HTR-8/SVneo (cell line): ENCODE measurements at regions not wholly inside any gene's neighbourhood (a gene's known extent, or its start where the extent isn't known, plus 50 kb on each side); places are given as distances from the start of the nearest gene placed in this dataset.
"Not testable (repeated sequence)": the region's sequence is repeated elsewhere in the genome, so short reads cannot be mapped to it uniquely, and the experiment has no call there.

Experiments
- DNase-seq: peaks from one replicate; pipeline ENCODE4 v3.0.0; 2011; ENCODE audit warnings: low spot score, mixed read lengths; ENCODE audit not compliant: insufficient read length
- FAIRE-seq: peaks from 2 replicates; lab custom pipeline; 2011; peaks lifted over from hg19 to GRCh38; lab: Jason Lieb, UNC

GRCh38 chr21:22351076-22351475 lies 1352.9 kb downstream of the NCAM2 start:
- DNase-seq = no peak
- no peak for FAIRE-seq

- FAIRE-seq = no peak
- DNase-seq = no peak
Observed at GRCh38 chr21:22352088-22352487, 1353.9 kb downstream of the NCAM2 start.

DNA sequence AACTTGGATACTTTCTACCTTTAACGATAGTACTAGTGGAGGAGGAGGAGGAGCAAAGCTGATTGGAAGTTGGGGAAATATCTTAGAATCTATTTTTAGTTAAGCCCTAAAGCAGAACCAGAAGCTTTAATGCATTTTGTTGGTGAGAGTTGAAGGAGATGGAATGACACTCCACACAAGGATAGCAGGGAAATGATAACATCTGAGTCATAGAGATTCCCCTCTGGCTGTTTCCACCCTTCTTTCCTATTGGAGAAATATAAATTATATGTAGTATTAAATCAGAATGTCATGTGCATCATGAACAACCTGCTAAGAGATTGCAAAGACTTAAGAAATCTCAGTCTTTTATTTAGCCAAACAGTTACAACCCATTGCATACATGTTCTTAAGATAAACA lies 1357.7 kb downstream of the NCAM2 start:
- DNase-seq (no peak), FAIRE-seq (no peak)

DNA sequence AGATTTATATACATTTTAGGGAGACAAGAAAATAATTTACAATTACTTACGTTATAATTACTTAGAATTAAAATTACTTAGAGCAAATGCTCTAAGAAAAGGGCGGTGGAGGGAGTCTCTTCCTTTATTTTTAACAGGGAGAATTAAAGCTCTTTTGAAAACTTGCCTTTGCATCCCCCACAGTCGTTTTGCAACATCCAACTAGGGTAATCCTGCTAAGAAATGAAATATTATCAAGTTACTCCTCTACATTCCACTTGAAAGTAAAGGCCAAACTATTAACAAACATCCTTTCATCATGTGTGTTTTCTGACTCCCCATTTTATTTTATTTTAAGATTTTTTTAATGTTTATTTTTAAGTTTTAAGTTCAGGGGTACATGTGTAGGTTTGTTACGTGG lies 1358.5 kb downstream of the NCAM2 start:
- FAIRE-seq (no peak), DNase-seq (no peak)

GRCh38 chr21:22359599-22359998 lies 1361.4 kb downstream of the NCAM2 start:
- DNase-seq, FAIRE-seq: not testable (repeated sequence)

GRCh38 chr21:22363504-22363903 lies 1365.3 kb downstream of the NCAM2 start:
- DNase-seq (no peak), FAIRE-seq (no peak)

DNA sequence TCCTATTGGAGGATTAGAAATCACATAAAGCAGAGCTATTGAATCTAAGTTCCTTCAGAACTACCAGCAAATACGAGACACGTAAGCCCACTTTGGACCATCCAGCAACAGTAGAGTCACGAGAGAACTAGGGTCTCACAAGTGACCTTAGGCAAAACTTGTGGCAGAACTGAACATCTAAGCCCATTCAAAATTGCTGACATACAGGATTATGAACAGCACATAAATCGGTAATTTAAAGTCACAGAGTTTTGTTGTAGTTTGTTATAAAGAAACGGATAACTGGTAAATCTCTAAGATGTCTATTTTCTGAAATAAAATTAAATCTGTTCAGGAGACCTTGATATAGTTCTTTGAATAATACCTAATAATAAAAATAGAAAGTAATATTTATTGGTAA lies 1366.0 kb downstream of the NCAM2 start:
- no peak for DNase-seq
- FAIRE-seq = no peak

DNA sequence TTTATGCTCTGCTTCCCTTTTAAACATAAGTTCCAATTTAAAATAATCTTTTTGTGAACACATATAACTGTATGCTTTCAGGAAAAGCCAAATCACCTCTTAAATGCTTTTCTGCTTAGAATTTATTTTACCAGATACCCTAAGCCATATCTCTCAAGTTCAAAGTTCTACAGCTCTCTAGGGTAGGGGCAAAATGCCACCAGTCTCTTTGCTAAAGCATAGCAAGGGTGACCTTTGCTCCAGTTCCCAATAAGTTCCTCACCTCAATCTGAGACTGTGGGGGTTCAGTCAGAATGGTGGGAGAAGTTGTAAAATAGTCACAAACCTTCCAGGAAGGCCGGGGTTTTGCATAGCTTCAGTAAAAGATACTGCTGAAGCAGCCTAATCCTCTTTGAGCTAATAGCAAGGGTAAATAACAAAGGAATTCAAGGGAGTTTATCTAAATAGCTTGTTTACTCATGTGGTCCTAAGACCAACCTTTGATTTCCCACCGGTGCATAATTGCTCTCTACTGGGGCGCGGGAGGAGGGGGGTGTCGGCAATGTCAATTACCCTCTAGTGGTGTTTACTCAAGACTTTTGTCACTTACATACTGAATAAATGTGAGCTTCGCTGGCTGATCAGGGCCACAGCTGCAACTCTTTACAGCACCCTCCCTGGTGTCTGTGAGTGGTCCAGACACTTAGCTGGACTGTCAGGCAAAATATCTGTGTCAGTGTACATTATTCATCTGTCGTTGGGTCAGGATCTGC lies 1376.2 kb downstream of the NCAM2 start:
- DNase-seq = no peak
- no peak for FAIRE-seq

DNA sequence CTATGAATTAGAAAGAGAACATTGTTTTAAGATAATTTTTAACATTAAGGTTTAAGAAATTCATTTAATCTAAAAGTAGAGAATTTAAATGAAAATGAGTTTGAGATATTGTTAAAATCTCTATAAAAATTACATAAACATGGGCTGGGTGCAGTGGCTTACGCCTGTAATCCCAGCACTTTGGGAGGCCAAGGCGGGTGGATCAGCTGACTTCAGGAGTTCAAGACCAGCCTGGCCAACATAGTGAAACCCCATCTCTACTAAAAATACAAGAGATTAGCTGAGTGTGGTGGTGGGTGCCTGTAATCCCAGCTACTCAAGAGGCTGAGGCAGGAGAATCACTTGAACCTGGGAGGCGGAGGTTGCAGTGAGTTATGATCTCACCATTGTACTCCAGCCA lies 1379.6 kb downstream of the NCAM2 start:
- DNase-seq, FAIRE-seq: not testable (repeated sequence)

DNA sequence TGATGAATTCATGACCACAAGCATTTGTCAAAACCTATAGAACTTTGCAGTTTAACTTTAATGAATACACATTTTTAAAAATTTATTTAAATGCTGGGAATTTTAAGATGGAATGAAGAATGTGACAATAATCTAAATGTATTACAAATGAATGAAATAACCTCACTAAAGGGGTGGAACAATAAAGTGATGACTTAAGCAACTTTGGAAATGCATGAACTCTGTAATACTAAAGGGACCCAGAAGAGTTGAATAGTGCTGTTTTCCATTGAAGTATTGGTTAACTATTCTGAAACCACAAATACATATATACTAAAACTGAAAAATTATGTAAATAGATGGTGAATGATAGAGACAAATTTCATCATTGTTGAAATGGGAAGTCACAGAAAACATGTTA lies 1395.1 kb downstream of the NCAM2 start:
- no peak for DNase-seq
- no peak for FAIRE-seq

DNA sequence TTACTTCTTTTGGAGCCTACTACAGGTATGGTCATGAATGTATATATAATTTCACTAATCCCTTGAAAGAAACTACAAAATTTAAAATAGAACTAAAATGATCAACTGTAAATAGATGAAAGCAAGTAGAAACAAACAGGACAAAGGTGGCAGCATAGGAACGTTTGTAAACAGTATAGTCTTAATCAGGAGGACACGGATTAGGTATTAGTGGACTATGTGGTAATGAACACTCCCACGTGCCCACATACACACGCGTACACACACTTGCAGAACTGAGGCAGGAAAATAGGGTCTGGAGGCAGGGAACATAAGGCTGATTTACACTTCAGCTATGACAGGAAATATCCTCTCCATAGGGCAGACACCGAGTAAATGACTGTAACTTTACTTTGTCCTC lies 1397.8 kb downstream of the NCAM2 start:
- FAIRE-seq = no peak
- DNase-seq = no peak

- FAIRE-seq (no peak), DNase-seq (no peak)
Observed at GRCh38 chr21:22399681-22400514, 1401.7 kb downstream of the NCAM2 start.

GRCh38 chr21:22409571-22409970 lies 1411.4 kb downstream of the NCAM2 start:
- no peak for DNase-seq
- no peak for FAIRE-seq

- no peak for FAIRE-seq
- no peak for DNase-seq
Observed at GRCh38 chr21:22416555-22416954, 1418.3 kb downstream of the NCAM2 start.

- no peak for FAIRE-seq
- DNase-seq = no peak
Observed at GRCh38 chr21:22421416-22422180, 1423.4 kb downstream of the NCAM2 start.

GRCh38 chr21:22438428-22439086 lies 1440.3 kb downstream of the NCAM2 start:
- FAIRE-seq (no peak), DNase-seq (no peak)

DNA sequence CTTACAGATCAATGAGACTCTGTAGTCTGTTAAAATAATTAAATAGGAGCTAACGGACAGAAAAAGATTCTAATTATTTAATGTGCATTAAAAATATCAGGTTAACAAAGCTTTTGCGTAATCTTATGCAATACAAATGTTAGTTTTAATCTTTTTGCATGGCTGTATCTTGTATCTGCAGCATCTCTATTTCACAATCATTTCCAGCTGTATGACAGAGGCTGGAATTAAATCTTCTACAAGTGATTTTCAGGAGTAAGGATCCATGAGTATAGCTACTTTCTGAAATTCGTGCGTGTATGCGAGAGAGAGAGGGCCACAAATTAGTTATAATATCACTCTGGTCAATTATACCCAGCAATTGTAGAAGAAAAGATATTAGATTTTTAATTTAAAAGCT lies 1446.8 kb downstream of the NCAM2 start:
- no peak for DNase-seq
- no peak for FAIRE-seq

DNA sequence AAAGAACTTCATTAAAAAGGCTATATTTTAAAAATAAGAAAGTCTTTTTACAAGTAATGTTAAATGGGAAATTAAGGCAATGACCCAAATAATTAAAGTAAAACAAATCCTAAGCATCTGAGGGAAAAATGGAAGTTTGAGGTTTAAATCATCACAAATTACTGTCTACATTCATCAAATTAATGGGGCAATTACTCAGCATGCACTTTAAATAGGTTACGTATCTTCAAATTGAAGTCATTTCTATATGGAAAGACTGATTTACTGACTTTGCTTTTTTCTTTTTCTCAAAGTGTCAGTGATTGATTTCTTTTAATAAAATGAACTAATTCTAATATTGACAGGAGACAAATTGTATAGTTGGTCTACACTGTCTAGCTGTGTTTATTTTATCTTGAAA lies 1452.3 kb downstream of the NCAM2 start:
- DNase-seq (no peak), FAIRE-seq (no peak)

DNA sequence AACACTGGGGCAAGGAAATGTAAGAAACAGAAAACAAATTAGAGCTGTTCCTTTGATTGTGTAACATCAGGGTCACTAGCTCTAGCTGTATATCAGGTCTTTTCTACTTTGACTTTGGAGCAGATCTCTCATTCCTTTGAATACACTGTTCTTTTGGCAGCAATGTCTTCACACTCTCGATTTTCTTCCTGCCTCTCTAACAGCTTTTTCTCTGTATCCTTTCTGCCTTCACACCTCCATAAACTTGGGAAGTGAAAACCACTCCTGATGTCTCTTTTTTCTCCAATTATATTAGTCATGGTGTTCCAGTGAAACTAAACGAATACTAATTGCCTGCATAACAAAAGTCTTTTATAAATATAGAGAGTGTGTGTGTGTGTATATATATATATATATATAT lies 1458.0 kb downstream of the NCAM2 start:
- FAIRE-seq = no peak
- DNase-seq = no peak

DNA sequence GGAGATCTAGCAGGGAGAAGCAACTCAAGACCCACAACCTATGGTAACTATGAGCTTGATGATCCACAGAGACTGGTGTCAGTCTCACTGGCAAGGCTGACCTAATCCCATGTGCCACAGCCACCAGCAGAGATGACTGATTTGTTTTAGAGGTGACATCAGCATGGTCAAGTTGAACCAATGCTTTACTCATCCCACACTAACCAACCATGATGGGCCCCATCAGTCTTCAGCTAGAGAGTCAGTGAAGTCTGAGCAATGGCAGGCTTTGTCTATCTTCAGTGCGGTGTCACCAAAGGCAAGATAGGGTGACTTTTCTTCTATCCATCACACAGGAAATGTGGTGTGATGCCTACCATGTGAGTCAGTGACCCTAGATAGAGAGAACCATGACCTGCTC lies 1470.7 kb downstream of the NCAM2 start:
- DNase-seq = no peak
- FAIRE-seq = no peak
